ENCODE measurements at regions not wholly inside any gene's neighbourhood (a gene's known extent, or its start where the extent isn't known, plus 50 kb on each side); places are given as distances from the start of the nearest gene placed in this dataset.

GRCh38 chr10:80985102-80985501, 447.4 kb downstream of the SH2D4B start:
- no peak for DNase-seq (ENCODE audit: low spot score)
- H3K9me3 Mint-ChIP-seq = no peaks in the 10 kb centered on the region
- H3K4me3 Mint-ChIP-seq (ENCODE audit: low read depth) = no peak overlapping the region
- no peak overlapping the region for H3K27ac Mint-ChIP-seq
- H3K4me1 Mint-ChIP-seq (ENCODE audit: low read depth) = no peaks in the 10 kb centered on the region
- no peaks in the 10 kb centered on the region for H3K27me3 Mint-ChIP-seq (ENCODE audit: low read depth)
- H3K36me3 Mint-ChIP-seq (ENCODE audit: low read depth) = no peaks in the 10 kb centered on the region
- intact Hi-C loops (cut with micrococcal nuclease) = no loop called here

GRCh38 chr10:80986596-80986995, 448.9 kb downstream of the SH2D4B start:
- no peak for DNase-seq (ENCODE audit: low spot score)
- Mint-ChIP-seq H3K4me1 (ENCODE audit: low read depth) (no peaks in the 10 kb centered on the region), H3K27me3 (ENCODE audit: low read depth) (no peaks in the 10 kb centered on the region), H3K36me3 (ENCODE audit: low read depth) (no peaks in the 10 kb centered on the region), H3K4me3 (ENCODE audit: low read depth) (no peak overlapping the region), H3K27ac (no peak overlapping the region), H3K9me3 (no peaks in the 10 kb centered on the region)
- intact Hi-C loops (cut with micrococcal nuclease) = no loop called here

GRCh38 chr10:80988755-80989154, 451.1 kb downstream of the SH2D4B start:
- no peaks in the 10 kb centered on the region for H3K4me1 Mint-ChIP-seq (ENCODE audit: low read depth)
- no peaks in the 10 kb centered on the region for H3K36me3 Mint-ChIP-seq (ENCODE audit: low read depth)
- H3K27me3 Mint-ChIP-seq (ENCODE audit: low read depth) = no peaks in the 10 kb centered on the region
- no peak overlapping the region for H3K4me3 Mint-ChIP-seq (ENCODE audit: low read depth)
- H3K27ac Mint-ChIP-seq = no peak overlapping the region
- intact Hi-C loops (cut with micrococcal nuclease) = no loop called here
- no peak for DNase-seq (ENCODE audit: low spot score)
- no peaks in the 10 kb centered on the region for H3K9me3 Mint-ChIP-seq

- Mint-ChIP-seq H3K4me3 (ENCODE audit: low read depth) (no peak overlapping the region), H3K36me3 (ENCODE audit: low read depth) (no peaks in the 10 kb centered on the region), H3K9me3 (no peaks in the 10 kb centered on the region), H3K27ac (no peak overlapping the region), H3K27me3 (ENCODE audit: low read depth) (no peaks in the 10 kb centered on the region), H3K4me1 (ENCODE audit: low read depth) (no peaks in the 10 kb centered on the region)
- DNase-seq (ENCODE audit: low spot score) = no peak
- intact Hi-C loops (cut with micrococcal nuclease) = no loop called here
These were observed 459.0 kb downstream of the SH2D4B start for GRCh38 chr10:80996615-80997193.

- H3K27me3 Mint-ChIP-seq (ENCODE audit: low read depth) = no peaks in the 10 kb centered on the region
- no peaks in the 10 kb centered on the region for H3K9me3 Mint-ChIP-seq
- H3K4me3 Mint-ChIP-seq (ENCODE audit: low read depth) = no peak overlapping the region
- H3K36me3 Mint-ChIP-seq (ENCODE audit: low read depth) = no peaks in the 10 kb centered on the region
- no peak for DNase-seq (ENCODE audit: low spot score)
- intact Hi-C loops (cut with micrococcal nuclease) = no loop called here
- no peak overlapping the region for H3K27ac Mint-ChIP-seq
- no peaks in the 10 kb centered on the region for H3K4me1 Mint-ChIP-seq (ENCODE audit: low read depth)
These were observed 463.1 kb downstream of the SH2D4B start for GRCh38 chr10:81000781-81001180.

- intact Hi-C loops (cut with micrococcal nuclease) = no loop called here
- Mint-ChIP-seq H3K36me3 (ENCODE audit: low read depth) (no peaks in the 10 kb centered on the region), H3K4me3 (ENCODE audit: low read depth) (no peak overlapping the region), H3K27ac (no peak overlapping the region), H3K9me3 (no peaks in the 10 kb centered on the region), H3K27me3 (ENCODE audit: low read depth) (no peaks in the 10 kb centered on the region), H3K4me1 (ENCODE audit: low read depth) (no peaks in the 10 kb centered on the region)
- no peak for DNase-seq (ENCODE audit: low spot score)
These were observed 464.7 kb downstream of the SH2D4B start for GRCh38 chr10:81002382-81002781.

- intact Hi-C loops (cut with micrococcal nuclease) = no loop called here
- Mint-ChIP-seq H3K36me3 (ENCODE audit: low read depth) (no peaks in the 10 kb centered on the region), H3K27me3 (ENCODE audit: low read depth) (no peaks in the 10 kb centered on the region), H3K27ac (no peak overlapping the region), H3K4me3 (ENCODE audit: low read depth) (no peak overlapping the region), H3K4me1 (ENCODE audit: low read depth) (no peaks in the 10 kb centered on the region), H3K9me3 (no peaks in the 10 kb centered on the region)
- DNase-seq (ENCODE audit: low spot score) = no peak
These were observed 470.2 kb downstream of the SH2D4B start for GRCh38 chr10:81007872-81008271.

- no peaks in the 10 kb centered on the region for H3K36me3 Mint-ChIP-seq (ENCODE audit: low read depth)
- H3K27me3 Mint-ChIP-seq (ENCODE audit: low read depth) = no peaks in the 10 kb centered on the region
- H3K4me3 Mint-ChIP-seq (ENCODE audit: low read depth) = no peak overlapping the region
- no peak overlapping the region for H3K27ac Mint-ChIP-seq
- no peaks in the 10 kb centered on the region for H3K4me1 Mint-ChIP-seq (ENCODE audit: low read depth)
- H3K9me3 Mint-ChIP-seq = no peaks in the 10 kb centered on the region
- no peak for DNase-seq (ENCODE audit: low spot score)
- intact Hi-C loops (cut with micrococcal nuclease) = no loop called here
These were observed 471.0 kb downstream of the SH2D4B start for GRCh38 chr10:81008726-81009125.

GRCh38 chr10:81009296-81009695, 471.6 kb downstream of the SH2D4B start:
- Mint-ChIP-seq H3K4me3 (ENCODE audit: low read depth) (no peak overlapping the region), H3K9me3 (no peaks in the 10 kb centered on the region), H3K27me3 (ENCODE audit: low read depth) (no peaks in the 10 kb centered on the region), H3K36me3 (ENCODE audit: low read depth) (no peaks in the 10 kb centered on the region), H3K27ac (no peak overlapping the region), H3K4me1 (ENCODE audit: low read depth) (no peaks in the 10 kb centered on the region)
- DNase-seq (ENCODE audit: low spot score) = no peak
- intact Hi-C loops (cut with micrococcal nuclease) = no loop called here

- Mint-ChIP-seq H3K4me3 (ENCODE audit: low read depth) (no peak overlapping the region), H3K27ac (no peak overlapping the region), H3K36me3 (ENCODE audit: low read depth) (no peaks in the 10 kb centered on the region), H3K9me3 (no peaks in the 10 kb centered on the region), H3K4me1 (ENCODE audit: low read depth) (peaks cover under 1% of the 10 kb centered on the region), H3K27me3 (ENCODE audit: low read depth) (no peaks in the 10 kb centered on the region)
- DNase-seq (ENCODE audit: low spot score) = no peak
- intact Hi-C loops (cut with micrococcal nuclease) = no loop called here
These were observed 476.1 kb downstream of the SH2D4B start for GRCh38 chr10:81013771-81014170.

GRCh38 chr10:81019029-81019890, 481.6 kb downstream of the SH2D4B start:
- H3K9me3 Mint-ChIP-seq = no peaks in the 10 kb centered on the region
- no peaks in the 10 kb centered on the region for H3K36me3 Mint-ChIP-seq (ENCODE audit: low read depth)
- H3K4me3 Mint-ChIP-seq (ENCODE audit: low read depth) = no peak overlapping the region
- H3K27ac Mint-ChIP-seq = no peak overlapping the region
- H3K27me3 Mint-ChIP-seq (ENCODE audit: low read depth) = no peaks in the 10 kb centered on the region
- DNase-seq (ENCODE audit: low spot score) = no peak
- peaks cover 2% of the 10 kb centered on the region for H3K4me1 Mint-ChIP-seq (ENCODE audit: low read depth)
- intact Hi-C loops (cut with micrococcal nuclease) = loop anchor here (2.0 kb wide), 1 partner anchor 320 kb away; no protein-coding TSS in a partner anchor

- intact Hi-C loops (cut with micrococcal nuclease) = no loop called here
- Mint-ChIP-seq H3K27ac (no peak overlapping the region), H3K27me3 (ENCODE audit: low read depth) (no peaks in the 10 kb centered on the region), H3K9me3 (no peaks in the 10 kb centered on the region), H3K4me3 (ENCODE audit: low read depth) (no peak overlapping the region), H3K36me3 (ENCODE audit: low read depth) (no peaks in the 10 kb centered on the region), H3K4me1 (ENCODE audit: low read depth) (peaks cover 2% of the 10 kb centered on the region)
- DNase-seq (ENCODE audit: low spot score) = no peak
These were observed 483.9 kb downstream of the SH2D4B start for GRCh38 chr10:81021428-81022129.

- no peak overlapping the region for H3K4me3 Mint-ChIP-seq (ENCODE audit: low read depth)
- no peak overlapping the region for H3K27ac Mint-ChIP-seq
- H3K9me3 Mint-ChIP-seq = no peaks in the 10 kb centered on the region
- no peaks in the 10 kb centered on the region for H3K27me3 Mint-ChIP-seq (ENCODE audit: low read depth)
- intact Hi-C loops (cut with micrococcal nuclease) = no loop called here
- H3K4me1 Mint-ChIP-seq (ENCODE audit: low read depth) = no peaks in the 10 kb centered on the region
- no peaks in the 10 kb centered on the region for H3K36me3 Mint-ChIP-seq (ENCODE audit: low read depth)
- no peak for DNase-seq (ENCODE audit: low spot score)
These were observed 488.9 kb downstream of the SH2D4B start for GRCh38 chr10:81026591-81026990.

All from activated T-helper 2 cell treated with anti-CD3 and anti-CD28 coated beads, Interferon-gamma antibody, Interleukin-2, Interleukin-4, amounts not matched to agents 10 μg/mL and 5 μg/mL and 100 μg/mL, durations not matched to agents 14 hours and 24 hours and 36 hours (primary cell).